ENCODE measurements at regions not wholly inside any gene's neighbourhood (a gene's known extent, or its start where the extent isn't known, plus 50 kb on each side); places are given as distances from the start of the nearest gene placed in this dataset.

- TF ChIP-seq EZH2 (IDR thresholded peaks at IDR 0.05) = no peak
- TF ChIP-seq POLR2AphosphoS5 (IDR thresholded peaks at IDR 0.05; ENCODE audit: borderline replicate concordance, low read depth, low read length) = no peak
Observed at GRCh38 chr3:82954486-82954885, 1193.0 kb upstream of the GBE1 start.

All from SK-N-MC (cell line).